ENCODE measurements at regions not wholly inside any gene's neighbourhood (a gene's known extent, or its start where the extent isn't known, plus 50 kb on each side); places are given as distances from the start of the nearest gene placed in this dataset.

- WGBS, 2 donors (ENCODE audit: low coverage in 1 of 2) = 60 to 75% methylated on average over 7 of the region's 7 CpGs
- in situ Hi-C loops (cut with MboI; ENCODE audit: low pct_ligation_motif_present in 1 of 4, low pct_unique_long_range_greater_than_20kb in 1 of 4, low sequenced_read_pairs in 3 of 4) = no loop called here
- no peak for DNase-seq
These were observed 167.8 kb downstream of the AHR start for GRCh38 chr7:17466216-17466615.

DNA sequence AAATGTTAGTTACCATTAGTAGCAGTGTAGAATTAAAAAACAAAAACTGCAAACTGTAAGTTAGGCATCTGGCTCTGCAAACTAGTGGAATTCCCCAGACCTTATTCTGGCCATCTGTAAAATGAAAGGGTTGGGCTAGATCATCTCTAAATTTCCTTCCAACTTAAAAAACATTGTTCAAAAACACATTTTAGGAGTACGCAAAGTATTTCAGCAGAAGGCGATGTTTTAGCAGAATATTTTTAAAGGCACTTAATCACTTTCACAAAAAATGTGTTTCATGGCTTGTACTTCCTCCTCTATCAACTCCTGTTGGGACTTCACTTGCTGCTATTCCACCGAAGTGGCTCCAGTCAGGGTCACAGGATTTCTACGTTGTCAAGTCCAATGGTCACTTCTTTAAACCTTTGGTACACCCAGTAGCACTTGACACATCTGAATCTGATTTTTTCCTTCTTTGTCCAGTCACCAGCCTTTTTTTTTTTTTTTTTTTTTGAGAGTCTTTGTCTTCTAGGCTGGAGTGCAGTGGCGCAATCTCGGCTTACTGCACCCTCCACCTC lies 169.0 kb downstream of the AHR start:
- H3K4me3 ChIP-seq = no peak overlapping the region
- H3K36me3 ChIP-seq = no peaks in the 10 kb centered on the region
- H3K9me3 ChIP-seq = no peaks in the 10 kb centered on the region
- intact Hi-C loops (cut with DNase I; ENCODE audit: low total_unique reads) (no loop called here), in situ Hi-C loops (cut with MboI; ENCODE audit: low pct_ligation_motif_present in 1 of 4, low pct_unique_long_range_greater_than_20kb in 1 of 4, low sequenced_read_pairs in 3 of 4) (no loop called here)
- 87 to 88% methylated on average over 5 to 6 of the region's 6 CpGs for WGBS, 2 donors (ENCODE audit: low coverage in 1 of 2)
- no peak for DNase-seq
- H3K27ac ChIP-seq = no peak overlapping the region
- no peaks in the 10 kb centered on the region for H3K4me1 ChIP-seq
- H3K27me3 ChIP-seq = no peaks in the 10 kb centered on the region
- TF ChIP-seq, protein P1, sequence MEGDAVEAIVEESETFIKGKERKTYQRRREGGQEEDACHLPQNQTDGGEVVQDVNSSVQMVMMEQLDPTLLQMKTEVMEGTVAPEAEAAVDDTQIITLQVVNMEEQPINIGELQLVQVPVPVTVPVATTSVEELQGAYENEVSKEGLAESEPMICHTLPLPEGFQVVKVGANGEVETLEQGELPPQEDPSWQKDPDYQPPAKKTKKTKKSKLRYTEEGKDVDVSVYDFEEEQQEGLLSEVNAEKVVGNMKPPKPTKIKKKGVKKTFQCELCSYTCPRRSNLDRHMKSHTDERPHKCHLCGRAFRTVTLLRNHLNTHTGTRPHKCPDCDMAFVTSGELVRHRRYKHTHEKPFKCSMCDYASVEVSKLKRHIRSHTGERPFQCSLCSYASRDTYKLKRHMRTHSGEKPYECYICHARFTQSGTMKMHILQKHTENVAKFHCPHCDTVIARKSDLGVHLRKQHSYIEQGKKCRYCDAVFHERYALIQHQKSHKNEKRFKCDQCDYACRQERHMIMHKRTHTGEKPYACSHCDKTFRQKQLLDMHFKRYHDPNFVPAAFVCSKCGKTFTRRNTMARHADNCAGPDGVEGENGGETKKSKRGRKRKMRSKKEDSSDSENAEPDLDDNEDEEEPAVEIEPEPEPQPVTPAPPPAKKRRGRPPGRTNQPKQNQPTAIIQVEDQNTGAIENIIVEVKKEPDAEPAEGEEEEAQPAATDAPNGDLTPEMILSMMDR (IDR thresholded peaks at IDR 0.05) = no peak
- TF ChIP-seq POLR2AphosphoS5 (IDR thresholded peaks at IDR 0.05) = no peak

More at GRCh38 chr7:17466216-17466615, 167.8 kb downstream of the AHR start:
- Histone ChIP-seq H3K4me3 (no peak overlapping the region), H3K27me3 (no peaks in the 10 kb centered on the region), H3K27ac (no peak overlapping the region), H3K9me3 (no peaks in the 10 kb centered on the region), H3K36me3 (no peaks in the 10 kb centered on the region), H3K4me1 (no peaks in the 10 kb centered on the region)
- intact Hi-C loops (cut with DNase I; ENCODE audit: low total_unique reads) = no loop called here
- no peak for TF ChIP-seq EP300 (IDR thresholded peaks at IDR 0.05; ENCODE audit: low read depth)
- TF ChIP-seq, protein P1 (IDR thresholded peaks at IDR 0.05) = no peak
- TF ChIP-seq POLR2AphosphoS5 (IDR thresholded peaks at IDR 0.05) = no peak
- no peak for TF ChIP-seq POLR2A (IDR thresholded peaks at IDR 0.05)

GRCh38 chr7:17471325-17471724 lies 172.9 kb downstream of the AHR start:
- Histone ChIP-seq H3K27ac (no peak overlapping the region), H3K27me3 (no peaks in the 10 kb centered on the region), H3K9me3 (no peaks in the 10 kb centered on the region), H3K4me1 (no peaks in the 10 kb centered on the region), H3K36me3 (no peaks in the 10 kb centered on the region), H3K4me3 (no peak overlapping the region)
- DNase-seq = no peak
- intact Hi-C loops (cut with DNase I; ENCODE audit: low total_unique reads) = no loop called here
- in situ Hi-C loops (cut with MboI; ENCODE audit: low pct_ligation_motif_present in 1 of 4, low pct_unique_long_range_greater_than_20kb in 1 of 4, low sequenced_read_pairs in 3 of 4) = no loop called here
- TF ChIP-seq POLR2AphosphoS5 (IDR thresholded peaks at IDR 0.05) (no peak), EP300 (IDR thresholded peaks at IDR 0.05; ENCODE audit: low read depth) (no peak), POLR2A (IDR thresholded peaks at IDR 0.05) (no peak)
- TF ChIP-seq, protein P1 (IDR thresholded peaks at IDR 0.05) = no peak

GRCh38 chr7:17472518-17472917 lies 174.1 kb downstream of the AHR start:
- Histone ChIP-seq H3K9me3 (no peaks in the 10 kb centered on the region), H3K4me3 (no peak overlapping the region), H3K27me3 (no peaks in the 10 kb centered on the region), H3K4me1 (no peaks in the 10 kb centered on the region), H3K36me3 (no peaks in the 10 kb centered on the region), H3K27ac (no peak overlapping the region)
- 85 to 88% methylated on average over 2 to 3 of the region's 3 CpGs for WGBS, 2 donors (ENCODE audit: low coverage in 1 of 2)
- TF ChIP-seq, protein P1 (IDR thresholded peaks at IDR 0.05) = no peak
- TF ChIP-seq EP300 (IDR thresholded peaks at IDR 0.05; ENCODE audit: low read depth) = no peak
- no peak for TF ChIP-seq POLR2AphosphoS5 (IDR thresholded peaks at IDR 0.05)
- TF ChIP-seq POLR2A (IDR thresholded peaks at IDR 0.05) = no peak
- intact Hi-C loops (cut with DNase I; ENCODE audit: low total_unique reads) = no loop called here
- in situ Hi-C loops (cut with MboI; ENCODE audit: low pct_ligation_motif_present in 1 of 4, low pct_unique_long_range_greater_than_20kb in 1 of 4, low sequenced_read_pairs in 3 of 4) = no loop called here
- no peak for DNase-seq
